CD4-positive, alpha-beta memory T cell (primary cell): ENCODE measurements at regions not wholly inside any gene's neighbourhood (a gene's known extent, or its start where the extent isn't known, plus 50 kb on each side); places are given as distances from the start of the nearest gene placed in this dataset.

Experiments used
- CTCF ChIA-PET: fragments of 350-600 bp; sonication (Branson Sonifier 250); formaldehyde crosslinking; loops from one replicate; lab custom pipeline; 2021; ENCODE audit warnings: inconsistent platforms; ENCODE audit not compliant: partially characterized antibody; lab: Charles Lee
- POLR2A ChIA-PET: fragments of 350-600 bp; sonication (Branson Sonifier 250); formaldehyde crosslinking; loops from one replicate; lab custom pipeline; 2021; ENCODE audit not compliant: partially characterized antibody; lab: Charles Lee
- DNase-seq, 5 donors: peaks; one replicate each; pipeline versions ENCODE4 v3.0.0 to v3.0.0-alpha.2; 2020 to 2022; ENCODE audit warnings: mixed read lengths in 1 of 5
- H3K27ac ChIP-seq: one replicate; pipeline ENCODE4 v1.7.0; 2013; ENCODE audit warnings: low read depth, low read length
- H3K27me3 ChIP-seq: 2 replicates; pipeline ENCODE4 v1.7.0; 2013; ENCODE audit warnings: mild to moderate bottlenecking, low read length, moderate library complexity; ENCODE audit not compliant: insufficient read depth
- H3K36me3 ChIP-seq: 2 replicates; pipeline ENCODE4 v1.7.0; 2013; ENCODE audit warnings: mild to moderate bottlenecking, low read length, moderate library complexity; ENCODE audit not compliant: insufficient read depth
- H3K4me1 ChIP-seq: 2 replicates; pipeline ENCODE4 v1.7.0; 2013; ENCODE audit warnings: mild to moderate bottlenecking, low read length, moderate library complexity; ENCODE audit not compliant: insufficient read depth
- H3K4me3 ChIP-seq, 2 donors: one replicate each; pipeline ENCODE4 v1.7.0; 2013; ENCODE audit warnings: low read length in 2 of 2, mild to moderate bottlenecking in 1 of 2
- H3K9me3 ChIP-seq, 2 donors: one replicate each; pipeline ENCODE4 v1.7.0; 2013; ENCODE audit warnings: low read length in 2 of 2, control low read depth in 1 of 2; ENCODE audit not compliant: control insufficient read depth in 1 of 2
- H3K27ac Mint-ChIP-seq, 7 donors: one replicate each; pipeline ENCODE4 v1.8.0; 2020 to 2021; ENCODE audit warnings: mixed read lengths in 7 of 7, mild to moderate bottlenecking in 6 of 7, inconsistent platforms in 3 of 7, moderate library complexity in 3 of 7
- H3K27me3 Mint-ChIP-seq, 2 donors: one replicate each; pipeline ENCODE4 v1.8.0; 2020 to 2021; ENCODE audit warnings: mixed read lengths in 2 of 2
- H3K36me3 Mint-ChIP-seq, 2 donors: one replicate each; pipeline ENCODE4 v1.8.0; 2020 to 2021; ENCODE audit warnings: mixed read lengths in 2 of 2, inconsistent platforms in 1 of 2, mild to moderate bottlenecking in 1 of 2
- H3K4me1 Mint-ChIP-seq, 4 donors: one replicate each; pipeline ENCODE4 v1.8.0; 2020 to 2021; ENCODE audit warnings: mixed read lengths in 4 of 4, mild to moderate bottlenecking in 1 of 4
- H3K4me3 Mint-ChIP-seq, 8 donors: one replicate each; pipeline ENCODE4 v1.8.0; 2020 to 2021; ENCODE audit warnings: mixed read lengths in 8 of 8, mild to moderate bottlenecking in 7 of 8, moderate library complexity in 6 of 8, inconsistent platforms in 3 of 8
- H3K9me3 Mint-ChIP-seq, 8 donors: one replicate each; pipeline ENCODE4 v1.8.0; 2020 to 2021; ENCODE audit warnings: mixed read lengths in 8 of 8, mild to moderate bottlenecking in 5 of 8, inconsistent platforms in 3 of 8, moderate library complexity in 1 of 8
- intact Hi-C: fragments of 100-400 bp; cut with micrococcal nuclease; formaldehyde crosslinking; loops from one replicate; pipeline ENCODE4 v1.15.1; 2023

DNA sequence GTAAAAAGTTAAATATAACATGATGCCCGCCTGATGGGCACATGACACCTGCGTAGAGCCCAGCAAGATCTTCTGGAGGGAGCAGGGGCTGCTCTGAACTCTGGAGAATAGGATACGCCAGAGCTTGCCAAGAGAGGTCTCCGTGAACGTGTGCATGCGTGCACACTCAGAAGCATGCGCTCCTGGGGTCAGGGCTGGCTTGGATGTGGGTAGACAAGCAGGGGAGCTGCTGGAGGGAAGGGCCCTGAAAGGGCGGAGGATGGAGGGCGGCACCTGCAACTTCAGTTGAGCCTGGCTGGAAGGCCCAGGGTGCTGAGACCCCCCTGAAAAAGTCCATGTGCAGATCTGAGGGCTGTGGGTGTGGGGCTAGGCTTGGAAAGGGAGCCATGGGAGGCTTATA lies 828.4 kb upstream of the SALL3 start:
- no peak overlapping the region for H3K4me3 Mint-ChIP-seq
- no peaks in the 10 kb centered on the region for H3K4me1 Mint-ChIP-seq
- ChIA-PET CTCF (no interaction called here), POLR2A (no interaction called here)
- intact Hi-C loops = no loop called here
- peaks cover 0 to 5% (median 2%) of the 10 kb centered on the region in 8 donors for H3K9me3 Mint-ChIP-seq
- no peaks in the 10 kb centered on the region for H3K9me3 ChIP-seq
- DNase-seq = no peak
- no peak overlapping the region for H3K27ac Mint-ChIP-seq
- no peaks in the 10 kb centered on the region for H3K27me3 Mint-ChIP-seq
- no peaks in the 10 kb centered on the region for H3K27me3 ChIP-seq
- H3K4me3 ChIP-seq = no peak overlapping the region
- no peaks in the 10 kb centered on the region for H3K36me3 Mint-ChIP-seq
- no peaks in the 10 kb centered on the region for H3K4me1 ChIP-seq
- no peaks in the 10 kb centered on the region for H3K36me3 ChIP-seq
- H3K27ac ChIP-seq = no peak overlapping the region

DNA sequence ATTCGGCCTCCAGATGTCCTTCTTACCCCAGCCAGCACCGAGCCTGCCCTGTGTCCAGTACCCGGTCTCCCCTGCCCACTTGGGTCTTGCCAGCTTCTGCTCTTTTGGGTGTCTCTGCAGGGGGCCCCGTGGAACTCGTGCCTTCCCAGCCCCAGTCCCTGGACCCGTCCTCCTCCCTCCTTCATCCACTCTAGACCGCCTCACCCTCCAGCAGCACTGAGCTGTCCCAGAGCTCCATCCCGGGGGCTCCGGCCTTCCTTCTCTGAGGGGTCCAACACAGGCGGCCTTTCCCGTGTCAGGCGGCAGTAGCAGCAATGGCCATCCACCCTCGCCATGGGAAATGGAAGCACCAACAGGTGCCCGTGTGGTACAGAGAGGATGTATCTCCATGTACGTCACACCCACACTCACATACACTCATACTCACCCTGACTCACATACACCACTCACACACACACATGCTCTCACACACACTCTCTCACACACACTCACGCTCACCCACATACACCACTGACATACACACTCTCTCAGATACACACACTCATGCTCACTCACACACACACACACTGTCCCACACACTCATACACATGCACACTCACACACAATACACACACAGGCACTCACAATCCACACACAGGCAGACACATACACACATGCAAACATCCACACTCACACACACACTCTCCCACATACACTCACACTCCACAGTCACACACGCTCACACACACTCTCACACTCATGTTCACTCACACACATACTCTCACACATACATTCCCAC lies 827.5 kb upstream of the SALL3 start:
- no peaks in the 10 kb centered on the region for H3K36me3 ChIP-seq
- H3K36me3 Mint-ChIP-seq = no peaks in the 10 kb centered on the region
- no peak overlapping the region for H3K27ac ChIP-seq
- H3K4me3 Mint-ChIP-seq = no peak overlapping the region
- no peak for DNase-seq
- no peaks in the 10 kb centered on the region for H3K27me3 Mint-ChIP-seq
- ChIA-PET POLR2A (no interaction called here), CTCF (no interaction called here)
- H3K4me3 ChIP-seq = no peak overlapping the region
- no peaks in the 10 kb centered on the region for H3K4me1 Mint-ChIP-seq
- H3K27ac Mint-ChIP-seq = no peak overlapping the region
- no peaks in the 10 kb centered on the region for H3K4me1 ChIP-seq
- intact Hi-C loops = no loop called here
- no peaks in the 10 kb centered on the region for H3K27me3 ChIP-seq
- H3K9me3 Mint-ChIP-seq = peaks cover 0 to 5% (median 1%) of the 10 kb centered on the region in 8 donors
- no peaks in the 10 kb centered on the region for H3K9me3 ChIP-seq

DNA sequence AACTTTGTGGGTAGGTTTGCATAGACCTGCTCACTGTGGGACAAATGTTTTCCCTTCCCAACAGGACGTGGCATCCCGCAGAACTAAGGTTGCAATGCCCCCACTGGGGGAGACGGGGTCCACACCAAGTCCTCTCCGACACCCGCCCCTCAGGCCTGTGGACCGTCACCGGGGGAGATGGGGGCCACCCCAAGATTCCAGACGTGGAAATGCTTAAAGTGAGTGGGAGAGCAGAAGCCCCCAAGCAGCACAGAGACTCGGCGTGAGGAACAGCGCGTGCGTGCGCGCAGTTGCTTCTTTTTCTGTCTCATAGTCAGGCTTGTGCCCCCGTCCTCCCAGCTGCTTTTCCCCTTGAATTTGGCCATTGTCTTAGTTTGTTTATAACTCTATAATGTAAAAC lies 826.3 kb upstream of the SALL3 start:
- Histone ChIP-seq H3K27ac (no peak overlapping the region), H3K4me3 (no peak overlapping the region), H3K4me1 (no peaks in the 10 kb centered on the region), H3K27me3 (no peaks in the 10 kb centered on the region), H3K9me3 (no peaks in the 10 kb centered on the region), H3K36me3 (no peaks in the 10 kb centered on the region)
- Mint-ChIP-seq H3K9me3 (peaks cover 0 to 5% (median under 1%) of the 10 kb centered on the region in 8 donors), H3K27ac (no peak overlapping the region), H3K4me3 (no peak overlapping the region), H3K4me1 (no peaks in the 10 kb centered on the region), H3K36me3 (no peaks in the 10 kb centered on the region), H3K27me3 (no peaks in the 10 kb centered on the region)
- ChIA-PET POLR2A (no interaction called here), CTCF (no interaction called here)
- DNase-seq = no peak
- intact Hi-C loops = no loop called here

DNA sequence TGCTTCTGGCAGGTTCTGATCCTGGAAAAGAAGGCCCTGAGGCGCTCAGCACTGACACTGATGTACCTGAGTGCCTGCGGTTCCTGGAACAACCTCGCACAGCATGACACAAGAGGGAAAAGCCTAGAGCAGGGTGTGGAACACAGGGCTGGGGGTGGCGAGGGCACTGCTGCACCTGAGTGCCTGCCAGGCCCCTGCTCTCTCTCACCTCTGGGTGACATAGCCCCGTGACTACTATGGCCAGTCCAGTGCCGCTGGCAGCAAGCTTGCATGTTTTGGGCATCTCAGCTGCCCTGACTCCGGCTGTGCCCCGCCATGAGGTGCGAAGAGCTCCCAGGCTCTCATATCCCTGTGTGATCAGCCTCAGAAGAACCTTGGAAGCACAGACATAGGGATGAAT lies 825.2 kb upstream of the SALL3 start:
- Mint-ChIP-seq H3K36me3 (no peaks in the 10 kb centered on the region), H3K4me3 (no peak overlapping the region)

DNA sequence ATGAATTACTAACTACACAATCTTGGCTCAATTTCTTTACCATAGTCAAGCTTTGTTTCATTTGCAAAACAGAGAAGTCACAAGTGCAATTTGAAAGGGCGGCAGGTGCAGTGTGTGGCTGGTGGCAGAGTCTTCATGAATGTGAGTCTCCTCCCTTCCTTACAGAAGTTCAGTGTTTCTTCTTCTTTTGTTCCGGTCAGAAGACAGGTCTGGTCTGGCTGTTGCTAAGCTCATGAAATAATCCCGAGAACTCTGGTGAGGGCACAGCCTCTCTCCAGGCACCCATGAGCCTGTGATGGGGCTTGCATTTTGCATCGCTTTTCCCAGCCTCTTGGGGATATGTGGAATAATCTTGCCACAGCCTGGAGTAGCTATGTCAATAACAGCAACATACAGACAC lies 824.8 kb upstream of the SALL3 start:
- Mint-ChIP-seq H3K4me3 (no peak overlapping the region), H3K27ac (no peak overlapping the region), H3K27me3 (no peaks in the 10 kb centered on the region), H3K36me3 (no peaks in the 10 kb centered on the region), H3K9me3 (peaks cover 0 to 5% (median 0%) of the 10 kb centered on the region in 8 donors), H3K4me1 (no peaks in the 10 kb centered on the region)
- H3K9me3 ChIP-seq = no peaks in the 10 kb centered on the region
- no peaks in the 10 kb centered on the region for H3K27me3 ChIP-seq
- no peaks in the 10 kb centered on the region for H3K36me3 ChIP-seq
- ChIA-PET CTCF (no interaction called here), POLR2A (no interaction called here)
- H3K27ac ChIP-seq = no peak overlapping the region
- H3K4me3 ChIP-seq = no peak overlapping the region
- no peaks in the 10 kb centered on the region for H3K4me1 ChIP-seq
- DNase-seq = no peak
- intact Hi-C loops = no loop called here

More for the DNA sequence above, 825.2 kb upstream of the SALL3 start:
- H3K9me3 Mint-ChIP-seq = peaks cover 0 to 5% (median under 1%) of the 10 kb centered on the region in 8 donors
- ChIA-PET CTCF (no interaction called here), POLR2A (no interaction called here)
- H3K4me1 Mint-ChIP-seq = no peaks in the 10 kb centered on the region
- no peak for DNase-seq
- H3K27me3 ChIP-seq = no peaks in the 10 kb centered on the region
- intact Hi-C loops = no loop called here
- H3K27ac ChIP-seq = no peak overlapping the region
- H3K4me3 ChIP-seq = no peak overlapping the region
- H3K36me3 ChIP-seq = no peaks in the 10 kb centered on the region
- no peak overlapping the region for H3K27ac Mint-ChIP-seq
- H3K9me3 ChIP-seq = no peaks in the 10 kb centered on the region
- H3K4me1 ChIP-seq = no peaks in the 10 kb centered on the region
- no peaks in the 10 kb centered on the region for H3K27me3 Mint-ChIP-seq

DNA sequence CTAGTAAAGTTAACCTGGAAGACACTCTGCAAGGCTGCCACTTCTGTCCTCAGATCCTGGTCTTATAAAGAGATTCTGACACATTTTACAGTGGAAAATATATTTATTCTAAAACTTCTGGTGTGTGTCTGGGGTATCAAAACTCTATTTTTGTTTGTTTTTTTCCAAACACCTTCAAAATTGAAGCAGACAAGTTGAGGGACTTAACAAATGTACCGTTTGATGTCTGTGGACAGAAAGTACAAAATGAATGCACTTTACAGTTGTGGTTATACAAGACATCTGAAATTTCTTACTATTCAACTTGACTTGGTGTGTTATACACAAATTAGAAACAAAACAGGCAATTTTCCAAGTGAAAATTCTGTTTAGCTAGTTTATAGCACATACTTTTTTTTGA lies 823.2 kb upstream of the SALL3 start:
- intact Hi-C loops = no loop called here
- Histone ChIP-seq H3K4me1 (no peaks in the 10 kb centered on the region), H3K9me3 (no peaks in the 10 kb centered on the region), H3K27ac (no peak overlapping the region), H3K27me3 (no peaks in the 10 kb centered on the region), H3K4me3 (no peak overlapping the region), H3K36me3 (no peaks in the 10 kb centered on the region)
- Mint-ChIP-seq H3K36me3 (no peaks in the 10 kb centered on the region), H3K4me1 (no peaks in the 10 kb centered on the region), H3K27me3 (no peaks in the 10 kb centered on the region), H3K9me3 (peaks cover 0 to 6% (median 0%) of the 10 kb centered on the region in 8 donors), H3K27ac (no peak overlapping the region), H3K4me3 (no peak overlapping the region)
- no peak for DNase-seq
- ChIA-PET CTCF (no interaction called here), POLR2A (no interaction called here)

DNA sequence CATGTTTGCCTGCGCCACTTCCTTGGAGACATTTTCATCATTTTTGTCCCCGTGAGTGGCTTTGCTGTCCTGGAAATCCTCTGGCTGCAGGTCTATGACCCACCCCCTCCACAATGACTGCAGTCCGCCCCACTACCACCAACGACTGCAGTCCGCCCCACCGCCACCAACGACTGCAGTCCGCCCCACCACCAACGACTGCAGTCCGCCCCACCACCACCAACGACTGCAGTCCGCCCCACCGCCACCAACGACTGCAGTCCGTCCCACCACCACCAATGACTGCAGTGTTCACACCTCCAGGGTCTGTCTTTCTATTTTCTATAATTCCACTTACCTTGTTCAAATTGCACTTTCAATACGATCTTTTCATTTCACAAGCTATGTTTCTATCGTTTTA lies 820.7 kb upstream of the SALL3 start:
- H3K36me3 ChIP-seq = no peaks in the 10 kb centered on the region
- no peaks in the 10 kb centered on the region for H3K27me3 ChIP-seq
- Mint-ChIP-seq H3K4me3 (no peak overlapping the region), H3K27ac (no peak overlapping the region), H3K36me3 (no peaks in the 10 kb centered on the region), H3K4me1 (no peaks in the 10 kb centered on the region), H3K27me3 (no peaks in the 10 kb centered on the region), H3K9me3 (peaks cover 0 to 6% (median 0%) of the 10 kb centered on the region in 8 donors)
- no peak for DNase-seq
- intact Hi-C loops = no loop called here
- H3K4me1 ChIP-seq = no peaks in the 10 kb centered on the region
- no peak overlapping the region for H3K4me3 ChIP-seq
- no peak overlapping the region for H3K27ac ChIP-seq
- POLR2A ChIA-PET = no interaction called here
- H3K9me3 ChIP-seq = no peaks in the 10 kb centered on the region
- CTCF ChIA-PET = no interaction called here
